CD4-positive, alpha-beta T cell (primary cell): ENCODE measurements at regions not wholly inside any gene's neighbourhood (a gene's known extent, or its start where the extent isn't known, plus 50 kb on each side); places are given as distances from the start of the nearest gene placed in this dataset.

Experiments
- ATAC-seq: fragments of 200-7000 bp; cut with Tn5 transposase; one replicate; pipeline ENCODE4 v1.10.0; 2022; ENCODE audit warnings: mild to moderate bottlenecking; ENCODE audit not compliant: poor library complexity
- CTCF ChIA-PET: fragments of 350-600 bp; sonication (Branson Sonifier 250); formaldehyde crosslinking; loops from one replicate; lab custom pipeline; 2021; ENCODE audit warnings: antibody characterized with exemption, inconsistent platforms; lab: Charles Lee
- POLR2A ChIA-PET: fragments of 350-600 bp; sonication (Branson Sonifier 250); formaldehyde crosslinking; loops from one replicate; lab custom pipeline; 2021; ENCODE audit warnings: antibody characterized with exemption, inconsistent platforms; lab: Charles Lee
- DNase-seq, 14 experiments: peaks; one replicate each; pipeline ENCODE4 v3.0.0-alpha.2; 2013 to 2020; ENCODE audit warnings: mixed read lengths in 2 of 14
- H3K27ac ChIP-seq, 2 donors: one replicate each; pipeline versions ENCODE4 v1.5.1 to v1.7.0; 2013; ENCODE audit warnings: low read length in 2 of 2, low read depth in 1 of 2, mild to moderate bottlenecking in 1 of 2
- H3K27me3 ChIP-seq, 2 experiments: 1 replicate in 1 of 2; 2 replicates in 1 of 2; pipeline versions ENCODE4 v1.6.1 to v1.7.0; 2013; ENCODE audit warnings: low read length in 2 of 2, control low read depth in 1 of 2, mild to moderate bottlenecking in 1 of 2, moderate library complexity in 1 of 2; ENCODE audit not compliant: insufficient read depth in 2 of 2, control insufficient read depth in 1 of 2
- H3K36me3 ChIP-seq: one replicate; pipeline ENCODE4 v1.6.1; 2013; ENCODE audit warnings: low read length, control low read depth; ENCODE audit not compliant: insufficient read depth
- H3K4me1 ChIP-seq: one replicate; pipeline ENCODE4 v1.6.1; 2013; ENCODE audit warnings: low read length, control low read depth; ENCODE audit not compliant: insufficient read depth
- H3K4me3 ChIP-seq: one replicate; pipeline ENCODE4 v1.5.1; 2013; ENCODE audit warnings: mild to moderate bottlenecking, low read length, moderate library complexity
- H3K9me3 ChIP-seq, 2 experiments: 1 replicate in 1 of 2; 2 replicates in 1 of 2; pipeline versions ENCODE4 v1.6.1 to v1.7.0; 2013; ENCODE audit warnings: low read length in 2 of 2, mild to moderate bottlenecking in 2 of 2, control low read depth in 1 of 2, moderate library complexity in 1 of 2; ENCODE audit not compliant: control insufficient read depth in 1 of 2, insufficient read depth in 1 of 2
- H3K27ac Mint-ChIP-seq: one replicate; pipeline ENCODE4 v1.8.0; 2020; ENCODE audit warnings: mixed read lengths
- H3K27me3 Mint-ChIP-seq: one replicate; pipeline ENCODE4 v1.8.0; 2021; ENCODE audit warnings: mixed read lengths
- H3K36me3 Mint-ChIP-seq: one replicate; pipeline ENCODE4 v1.8.0; 2021; ENCODE audit warnings: low read depth, mixed read lengths
- H3K4me1 Mint-ChIP-seq: one replicate; pipeline ENCODE4 v1.8.0; 2021; ENCODE audit warnings: low read depth, mixed read lengths
- H3K4me3 Mint-ChIP-seq: one replicate; pipeline ENCODE4 v1.8.0; 2020; ENCODE audit warnings: mild to moderate bottlenecking, mixed read lengths
- H3K9me3 Mint-ChIP-seq: one replicate; pipeline ENCODE4 v1.8.0; 2020; ENCODE audit warnings: mixed read lengths
- intact Hi-C, 2 experiments: fragments of 100-400 bp; cut with DNase I in 1 of 2; cut with micrococcal nuclease in 1 of 2; formaldehyde crosslinking; loops; one replicate each; pipeline versions ENCODE4 v1.15.1 to v1.9.0; 2023 to 2025; cut with DNase I, micrococcal nuclease
- TF ChIP-seq, protein P1 (sequence below): fragments of 200-600 bp; IDR thresholded peaks from one replicate; pipeline ENCODE4 v1.8.0; 2022; ENCODE audit warnings: antibody characterized with exemption, mild to moderate bottlenecking

DNA sequence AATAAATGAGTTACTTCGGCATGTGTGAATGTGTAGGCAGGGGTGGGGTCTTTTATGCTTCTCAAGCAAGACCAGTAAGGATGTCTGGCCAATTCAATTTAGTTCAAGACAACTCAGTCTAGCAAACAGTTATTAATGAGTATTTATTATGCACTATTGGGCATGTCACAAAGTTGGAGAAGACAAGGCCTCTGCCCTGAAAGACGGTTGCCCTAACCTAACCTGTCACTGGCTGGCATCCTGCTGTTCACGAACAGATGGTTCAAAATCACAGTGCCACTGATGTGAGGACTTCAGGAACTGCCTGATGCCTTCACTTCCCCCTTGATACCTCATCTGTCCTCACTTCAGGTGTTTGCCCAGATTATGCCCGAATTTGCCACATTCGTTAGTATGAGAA lies 217.8 kb downstream of the SOX2 start:
- Histone ChIP-seq H3K27me3 (no peaks in the 10 kb centered on the region), H3K4me3 (no peak overlapping the region), H3K36me3 (no peaks in the 10 kb centered on the region), H3K27ac (no peak overlapping the region), H3K9me3 (peaks cover 0 to 19% of the 10 kb centered on the region in 2 experiments), H3K4me1 (no peaks in the 10 kb centered on the region)
- Mint-ChIP-seq H3K27ac (no peak overlapping the region), H3K36me3 (no peaks in the 10 kb centered on the region), H3K27me3 (no peaks in the 10 kb centered on the region), H3K9me3 (peaks cover 12% of the 10 kb centered on the region), H3K4me1 (no peaks in the 10 kb centered on the region), H3K4me3 (no peak overlapping the region)
- intact Hi-C loops = no loop called here
- DNase-seq = no peak
- ChIA-PET CTCF (no interaction called here), POLR2A (no interaction called here)
- TF ChIP-seq, protein P1, sequence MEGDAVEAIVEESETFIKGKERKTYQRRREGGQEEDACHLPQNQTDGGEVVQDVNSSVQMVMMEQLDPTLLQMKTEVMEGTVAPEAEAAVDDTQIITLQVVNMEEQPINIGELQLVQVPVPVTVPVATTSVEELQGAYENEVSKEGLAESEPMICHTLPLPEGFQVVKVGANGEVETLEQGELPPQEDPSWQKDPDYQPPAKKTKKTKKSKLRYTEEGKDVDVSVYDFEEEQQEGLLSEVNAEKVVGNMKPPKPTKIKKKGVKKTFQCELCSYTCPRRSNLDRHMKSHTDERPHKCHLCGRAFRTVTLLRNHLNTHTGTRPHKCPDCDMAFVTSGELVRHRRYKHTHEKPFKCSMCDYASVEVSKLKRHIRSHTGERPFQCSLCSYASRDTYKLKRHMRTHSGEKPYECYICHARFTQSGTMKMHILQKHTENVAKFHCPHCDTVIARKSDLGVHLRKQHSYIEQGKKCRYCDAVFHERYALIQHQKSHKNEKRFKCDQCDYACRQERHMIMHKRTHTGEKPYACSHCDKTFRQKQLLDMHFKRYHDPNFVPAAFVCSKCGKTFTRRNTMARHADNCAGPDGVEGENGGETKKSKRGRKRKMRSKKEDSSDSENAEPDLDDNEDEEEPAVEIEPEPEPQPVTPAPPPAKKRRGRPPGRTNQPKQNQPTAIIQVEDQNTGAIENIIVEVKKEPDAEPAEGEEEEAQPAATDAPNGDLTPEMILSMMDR = no peak
- ATAC-seq = no peak

DNA sequence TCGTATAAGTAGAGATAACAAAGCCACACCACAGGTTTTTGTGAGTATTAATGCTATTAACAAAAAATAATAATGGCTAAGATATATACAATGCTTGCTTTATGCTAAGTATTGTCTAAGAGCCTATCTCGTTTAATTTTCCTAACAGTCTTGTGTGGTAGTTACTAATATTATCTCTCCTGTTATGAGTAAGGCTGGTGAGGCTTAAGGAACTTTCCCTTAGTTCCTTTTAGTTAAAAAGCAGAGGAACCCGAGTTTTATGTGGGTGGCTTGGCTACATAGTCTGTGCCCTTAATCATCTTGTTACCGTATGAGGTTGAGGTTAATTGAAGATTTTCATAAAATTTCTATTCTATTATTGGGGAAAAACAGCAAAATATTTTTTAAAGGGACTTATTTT lies 218.4 kb downstream of the SOX2 start:
- Mint-ChIP-seq H3K36me3 (no peaks in the 10 kb centered on the region), H3K27ac (no peak overlapping the region), H3K4me1 (no peaks in the 10 kb centered on the region), H3K9me3 (peaks cover 10% of the 10 kb centered on the region), H3K27me3 (no peaks in the 10 kb centered on the region), H3K4me3 (no peak overlapping the region)
- POLR2A ChIA-PET = no interaction called here
- H3K4me1 ChIP-seq = no peaks in the 10 kb centered on the region
- DNase-seq (no peak), ATAC-seq (no peak)
- TF ChIP-seq, protein P1 = no peak
- H3K4me3 ChIP-seq = no peak overlapping the region
- CTCF ChIA-PET = no interaction called here
- H3K27ac ChIP-seq = no peak overlapping the region
- H3K9me3 ChIP-seq = peaks cover 0 to 19% of the 10 kb centered on the region in 2 experiments
- H3K36me3 ChIP-seq = no peaks in the 10 kb centered on the region
- H3K27me3 ChIP-seq = no peaks in the 10 kb centered on the region
- intact Hi-C loops = no loop called here

DNA sequence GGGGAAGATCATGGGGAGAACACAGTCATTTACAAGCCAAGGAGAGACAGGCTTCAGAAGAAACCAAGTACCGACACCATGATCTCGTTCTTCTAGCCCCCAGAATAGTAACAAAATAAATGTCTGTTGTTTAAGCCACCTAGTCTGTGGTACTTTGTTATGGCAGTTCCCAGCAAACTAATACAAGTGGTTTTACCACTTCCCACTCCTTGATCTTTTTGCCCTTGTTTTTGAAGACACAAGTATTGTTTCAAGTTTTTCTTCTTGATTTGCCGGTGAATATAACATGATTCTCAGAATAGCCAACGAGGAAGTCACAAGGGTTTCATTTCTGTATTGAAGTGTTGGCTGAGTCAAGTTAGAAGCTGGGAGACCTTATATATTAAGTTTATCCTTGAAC lies 220.3 kb downstream of the SOX2 start:
- Histone ChIP-seq H3K27me3 (no peaks in the 10 kb centered on the region), H3K4me1 (no peaks in the 10 kb centered on the region), H3K9me3 (peaks cover 0 to 4% of the 10 kb centered on the region in 2 experiments), H3K4me3 (no peak overlapping the region), H3K27ac (no peak overlapping the region), H3K36me3 (no peaks in the 10 kb centered on the region)
- Mint-ChIP-seq H3K27me3 (no peaks in the 10 kb centered on the region), H3K27ac (no peak overlapping the region), H3K4me3 (no peak overlapping the region), H3K4me1 (no peaks in the 10 kb centered on the region), H3K36me3 (no peaks in the 10 kb centered on the region), H3K9me3 (peaks cover 9% of the 10 kb centered on the region)
- ChIA-PET POLR2A (no interaction called here), CTCF (no interaction called here)
- intact Hi-C loops = no loop called here
- no peak for ATAC-seq
- no peak for DNase-seq
- TF ChIP-seq, protein P1 = no peak
